ENCODE measurements at regions not wholly inside any gene's neighbourhood (a gene's known extent, or its start where the extent isn't known, plus 50 kb on each side); places are given as distances from the start of the nearest gene placed in this dataset.
"Not testable (repeated sequence)": the region's sequence is repeated elsewhere in the genome, so short reads cannot be mapped to it uniquely, and the experiment has no call there.

GRCh38 chr20:40902661-40903060 lies 126.0 kb upstream of the TOP1 start:
- Mint-ChIP-seq H3K4me3 (no peak overlapping the region), H3K27ac (no peak overlapping the region), H3K27me3 (peaks cover 1% of the 10 kb centered on the region), H3K36me3 (ENCODE audit: low read depth) (no peaks in the 10 kb centered on the region), H3K9me3 (peaks cover 2% of the 10 kb centered on the region), H3K4me1 (ENCODE audit: low read depth) (no peaks in the 10 kb centered on the region)
- H3K4me1 ChIP-seq (ENCODE audit: insufficient read depth, low read length) = no peaks in the 10 kb centered on the region
- H3K27ac ChIP-seq (ENCODE audit: low read depth in 1 of 2, low read length in 2 of 2) = no peak overlapping the region
- TF ChIP-seq CTCF (IDR thresholded peaks at IDR 0.05) = no peak
- ATAC-seq (ENCODE audit: poor library complexity) (no peak), DNase-seq (no peak)
- intact Hi-C loops (cut with DNase I, micrococcal nuclease) = no loop called here
- H3K27me3 ChIP-seq (ENCODE audit: control insufficient read depth in 1 of 2, insufficient read depth in 2 of 2, low read length in 2 of 2) = no peaks in the 10 kb centered on the region
- CTCF ChIA-PET = no interaction called here
- POLR2A ChIA-PET = no interaction called here
- H3K36me3 ChIP-seq (ENCODE audit: insufficient read depth, low read length) = no peaks in the 10 kb centered on the region
- no peak overlapping the region for H3K4me3 ChIP-seq (ENCODE audit: low read length)
- H3K9me3 ChIP-seq (ENCODE audit: control insufficient read depth in 1 of 2, insufficient read depth in 1 of 2, low read length in 2 of 2) = no peaks in the 10 kb centered on the region

GRCh38 chr20:40908309-40908708 lies 120.3 kb upstream of the TOP1 start:
- Histone ChIP-seq H3K36me3 (ENCODE audit: insufficient read depth, low read length) (no peaks in the 10 kb centered on the region), H3K9me3 (ENCODE audit: control insufficient read depth in 1 of 2, insufficient read depth in 1 of 2, low read length in 2 of 2) (peaks cover 0 to 14% of the 10 kb centered on the region in 2 experiments), H3K27ac (ENCODE audit: low read depth in 1 of 2, low read length in 2 of 2) (no peak overlapping the region), H3K27me3 (ENCODE audit: control insufficient read depth in 1 of 2, insufficient read depth in 2 of 2, low read length in 2 of 2) (no peaks in the 10 kb centered on the region), H3K4me1 (ENCODE audit: insufficient read depth, low read length) (no peaks in the 10 kb centered on the region), H3K4me3 (ENCODE audit: low read length) (no peak overlapping the region)
- H3K36me3 Mint-ChIP-seq (ENCODE audit: low read depth) = no peaks in the 10 kb centered on the region
- H3K4me3 Mint-ChIP-seq = no peak overlapping the region
- no peaks in the 10 kb centered on the region for H3K4me1 Mint-ChIP-seq (ENCODE audit: low read depth)
- ChIA-PET CTCF (no interaction called here), POLR2A (no interaction called here)
- TF ChIP-seq CTCF (IDR thresholded peaks at IDR 0.05) = no peak
- ATAC-seq (ENCODE audit: poor library complexity) = no peak
- DNase-seq = no peak
- no peak overlapping the region for H3K27ac Mint-ChIP-seq
- H3K27me3 Mint-ChIP-seq = peaks cover 4% of the 10 kb centered on the region
- H3K9me3 Mint-ChIP-seq = peaks cover 2% of the 10 kb centered on the region
- intact Hi-C loops (cut with DNase I, micrococcal nuclease) = no loop called here

GRCh38 chr20:40909489-40909888 lies 119.1 kb upstream of the TOP1 start:
- H3K27me3 ChIP-seq (ENCODE audit: control insufficient read depth in 1 of 2, insufficient read depth in 2 of 2, low read length in 2 of 2); H3K4me1 ChIP-seq (ENCODE audit: insufficient read depth, low read length); CTCF ChIA-PET; H3K4me1 Mint-ChIP-seq (ENCODE audit: low read depth); H3K4me3 ChIP-seq (ENCODE audit: low read length); DNase-seq; H3K36me3 ChIP-seq (ENCODE audit: insufficient read depth, low read length); ATAC-seq (ENCODE audit: poor library complexity); H3K27me3 Mint-ChIP-seq; H3K27ac Mint-ChIP-seq; H3K27ac ChIP-seq (ENCODE audit: low read depth in 1 of 2, low read length in 2 of 2); H3K36me3 Mint-ChIP-seq (ENCODE audit: low read depth); H3K4me3 Mint-ChIP-seq; intact Hi-C loops (cut with DNase I, micrococcal nuclease); H3K9me3 Mint-ChIP-seq; POLR2A ChIA-PET: not testable (repeated sequence)
- H3K9me3 ChIP-seq (ENCODE audit: control insufficient read depth in 1 of 2, insufficient read depth in 1 of 2, low read length in 2 of 2) = peaks cover 0 to 18% of the 10 kb centered on the region in 2 experiments

- not testable (repeated sequence) for H3K27me3 ChIP-seq (ENCODE audit: control insufficient read depth in 1 of 2, insufficient read depth in 2 of 2, low read length in 2 of 2); H3K36me3 Mint-ChIP-seq (ENCODE audit: low read depth); H3K4me1 ChIP-seq (ENCODE audit: insufficient read depth, low read length)
These were observed 118.2 kb upstream of the TOP1 start for GRCh38 chr20:40910436-40910835.

DNA sequence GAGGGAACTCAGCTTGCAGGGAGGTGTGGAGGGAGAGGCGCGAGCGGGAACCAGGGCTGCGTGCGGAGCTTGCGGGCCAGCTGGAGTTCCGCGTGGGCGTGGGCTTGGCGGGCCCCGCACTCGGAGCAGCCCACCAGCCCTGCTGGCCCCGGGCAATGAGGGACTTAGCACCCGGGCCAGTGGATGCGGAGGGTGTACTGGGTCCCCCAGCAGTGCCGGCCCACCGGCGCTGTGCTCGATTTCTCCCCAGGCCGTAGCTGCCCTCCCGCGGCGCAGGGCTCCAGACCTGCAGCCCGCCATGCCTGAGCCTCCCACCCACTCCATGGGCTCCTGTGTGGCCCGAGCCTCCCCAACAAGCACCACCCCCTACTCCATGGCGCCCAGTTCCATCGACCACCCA lies 117.5 kb upstream of the TOP1 start:
- H3K4me3 ChIP-seq (ENCODE audit: low read length); CTCF ChIA-PET; DNase-seq; H3K36me3 Mint-ChIP-seq (ENCODE audit: low read depth); H3K27me3 Mint-ChIP-seq; H3K4me3 Mint-ChIP-seq; H3K27ac ChIP-seq (ENCODE audit: low read depth in 1 of 2, low read length in 2 of 2); H3K27ac Mint-ChIP-seq; H3K36me3 ChIP-seq (ENCODE audit: insufficient read depth, low read length); intact Hi-C loops (cut with DNase I, micrococcal nuclease); POLR2A ChIA-PET; H3K4me1 ChIP-seq (ENCODE audit: insufficient read depth, low read length); H3K9me3 Mint-ChIP-seq; H3K4me1 Mint-ChIP-seq (ENCODE audit: low read depth); ATAC-seq (ENCODE audit: poor library complexity); H3K27me3 ChIP-seq (ENCODE audit: control insufficient read depth in 1 of 2, insufficient read depth in 2 of 2, low read length in 2 of 2): not testable (repeated sequence)
- H3K9me3 ChIP-seq (ENCODE audit: control insufficient read depth in 1 of 2, insufficient read depth in 1 of 2, low read length in 2 of 2) = peaks cover 0 to 18% of the 10 kb centered on the region in 2 experiments

More at GRCh38 chr20:40910436-40910835, 118.2 kb upstream of the TOP1 start:
- H3K27me3 Mint-ChIP-seq; H3K27ac ChIP-seq (ENCODE audit: low read depth in 1 of 2, low read length in 2 of 2); ATAC-seq (ENCODE audit: poor library complexity); POLR2A ChIA-PET; H3K9me3 Mint-ChIP-seq; H3K4me3 Mint-ChIP-seq; H3K27ac Mint-ChIP-seq; H3K36me3 ChIP-seq (ENCODE audit: insufficient read depth, low read length); H3K4me3 ChIP-seq (ENCODE audit: low read length); CTCF ChIA-PET; H3K4me1 Mint-ChIP-seq (ENCODE audit: low read depth); DNase-seq; intact Hi-C loops (cut with DNase I, micrococcal nuclease): not testable (repeated sequence)
- H3K9me3 ChIP-seq (ENCODE audit: control insufficient read depth in 1 of 2, insufficient read depth in 1 of 2, low read length in 2 of 2) = peaks cover 0 to 18% of the 10 kb centered on the region in 2 experiments

Measured in CD4-positive, alpha-beta T cell (primary cell).